PC-9 (cell line): ENCODE measurements at regions not wholly inside any gene's neighbourhood (a gene's known extent, or its start where the extent isn't known, plus 50 kb on each side); places are given as distances from the start of the nearest gene placed in this dataset.

Experiments
- CTCF ChIP-seq: fragments of 200-600 bp; sonication (generic); conservative IDR thresholded peaks from 2 replicates; pipeline ENCODE4 v1.6.1; 2017; ENCODE audit warnings: mixed run types, antibody characterized with exemption, mild to moderate bottlenecking, moderate library complexity
- EZH2 ChIP-seq: fragments of 200-600 bp; sonication (generic); IDR thresholded peaks from 2 replicates; pipeline ENCODE4 v1.8.0; 2017; ENCODE audit warnings: antibody characterized with exemption, low read depth

GRCh38 chrX:79564362-79564761 lies 197.2 kb upstream of the ITM2A start:
- TF ChIP-seq CTCF (no peak), EZH2 (no peak)
